HL-60 (cell line): ENCODE measurements at regions not wholly inside any gene's neighbourhood (a gene's known extent, or its start where the extent isn't known, plus 50 kb on each side); places are given as distances from the start of the nearest gene placed in this dataset.

ENCODE experiments used
- CTCF ChIP-seq: IDR thresholded peaks from one replicate; pipeline ENCODE4 v1.5.1; 2011; ENCODE audit warnings: low read length, control low read depth, inconsistent platforms; ENCODE audit not compliant: insufficient read depth
- GABPA ChIP-seq: IDR thresholded peaks from 2 replicates; pipeline ENCODE4 v1.6.1; 2012; ENCODE audit warnings: low read depth
- POLR2AphosphoS5 ChIP-seq: IDR thresholded peaks from 2 replicates; pipeline ENCODE4 v1.6.1; 2012; ENCODE audit warnings: low read depth
- REST ChIP-seq: IDR thresholded peaks from 2 replicates; pipeline ENCODE4 v1.6.1; 2012; ENCODE audit warnings: low read depth; ENCODE audit not compliant: insufficient replicate concordance

- TF ChIP-seq CTCF: no peak
- TF ChIP-seq REST: no peak
- TF ChIP-seq GABPA: no peak
- no peak for TF ChIP-seq POLR2AphosphoS5
Observed at GRCh38 chr1:100646001-100646400, 73.5 kb upstream of the VCAM1 start.
